ENCODE measurements at regions not wholly inside any gene's neighbourhood (a gene's known extent, or its start where the extent isn't known, plus 50 kb on each side); places are given as distances from the start of the nearest gene placed in this dataset.

- Histone ChIP-seq H3K27ac (no peak overlapping the region), H3K27me3 (replicated peaks) (no peaks in the 10 kb centered on the region), H3K4me3 (ENCODE audit: low read depth, low read length) (no peak overlapping the region), H3K36me3 (replicated peaks) (no peaks in the 10 kb centered on the region)
- in situ Hi-C loops (cut with HindIII; ENCODE audit: low pct_ligation_motif_present, low sequenced_read_pairs), result no loop called here
- DNase-seq, result no peak
- TF ChIP-seq CTCF (IDR thresholded peaks at IDR 0.05; ENCODE audit: low read depth, low read length, missing control alignments), result no peak
Measured at GRCh38 chr10:47094126-47094525, 182.9 kb downstream of the PTPN20 start.

GRCh38 chr10:47094636-47095035 lies 183.4 kb downstream of the PTPN20 start:
- no peak overlapping the region for H3K4me3 ChIP-seq (ENCODE audit: low read depth, low read length)
- in situ Hi-C loops (cut with HindIII; ENCODE audit: low pct_ligation_motif_present, low sequenced_read_pairs), result no loop called here
- H3K36me3 ChIP-seq (replicated peaks), result no peaks in the 10 kb centered on the region
- TF ChIP-seq CTCF (IDR thresholded peaks at IDR 0.05; ENCODE audit: low read depth, low read length, missing control alignments), result no peak
- no peaks in the 10 kb centered on the region for H3K27me3 ChIP-seq (replicated peaks)
- no peak overlapping the region for H3K27ac ChIP-seq
- DNase-seq, result no peak

DNA sequence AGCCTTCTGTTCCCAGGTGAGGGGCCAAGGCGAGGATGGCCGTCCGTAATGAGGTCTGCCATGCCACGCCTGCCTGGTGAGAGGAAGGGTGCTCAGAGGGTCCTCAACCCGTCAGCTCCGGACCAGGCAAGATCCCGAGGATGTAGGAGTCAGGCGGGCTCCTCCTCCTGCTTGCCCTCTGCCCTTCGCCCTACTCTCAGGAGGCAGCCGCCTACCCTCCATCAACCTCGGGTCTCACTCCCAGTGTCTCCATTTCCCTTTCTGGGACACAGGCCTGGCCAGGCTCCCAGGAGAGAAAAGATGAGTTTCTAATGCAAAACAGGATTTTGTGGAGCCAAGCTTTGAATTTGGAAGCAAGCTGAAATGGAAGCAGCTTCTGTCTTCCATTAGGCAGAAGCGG lies 184.0 kb downstream of the PTPN20 start:
- no peak overlapping the region for H3K27ac ChIP-seq
- in situ Hi-C loops (cut with HindIII; ENCODE audit: low pct_ligation_motif_present, low sequenced_read_pairs), result no loop called here
- no peaks in the 10 kb centered on the region for H3K36me3 ChIP-seq (replicated peaks)
- no peak for DNase-seq
- H3K27me3 ChIP-seq (replicated peaks), result no peaks in the 10 kb centered on the region
- H3K4me3 ChIP-seq (ENCODE audit: low read depth, low read length), result no peak overlapping the region
- no peak for TF ChIP-seq CTCF (IDR thresholded peaks at IDR 0.05; ENCODE audit: low read depth, low read length, missing control alignments)

DNA sequence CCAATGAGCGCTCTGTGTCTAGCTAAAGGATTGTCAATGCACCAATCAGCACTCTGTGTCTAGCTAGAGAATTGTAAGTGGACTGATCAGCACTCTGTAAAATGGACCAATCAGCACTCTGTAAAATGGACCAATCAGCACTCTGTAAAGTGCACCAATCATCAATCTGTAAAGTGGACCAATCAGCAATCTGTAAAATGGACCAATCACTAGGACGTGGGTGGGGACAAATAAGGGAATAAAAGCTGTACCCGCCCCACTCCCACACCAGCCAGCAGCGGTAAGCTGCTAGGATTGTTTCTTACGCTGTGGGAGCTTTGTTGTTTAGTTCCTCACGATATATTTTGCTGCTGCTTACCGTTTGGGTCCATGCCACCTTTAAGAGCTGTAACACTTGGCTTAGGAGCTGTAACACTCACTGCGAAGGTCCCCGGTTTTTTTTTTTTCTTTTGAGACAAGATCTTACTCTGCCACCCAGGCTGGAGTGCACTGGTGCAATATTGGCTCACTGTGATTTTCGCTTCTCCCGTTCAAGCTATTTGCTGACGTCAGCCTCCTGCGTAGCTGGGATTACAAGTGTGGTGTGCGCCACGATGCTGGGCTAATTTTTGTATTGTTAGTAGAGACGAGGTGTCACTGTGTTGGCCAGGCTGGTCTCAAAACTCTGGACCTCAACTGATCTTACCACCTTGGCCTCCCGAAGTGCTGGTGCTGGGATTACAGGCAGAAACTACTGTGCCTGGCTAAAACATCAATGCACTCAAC lies 184.8 kb downstream of the PTPN20 start:
- TF ChIP-seq CTCF (IDR thresholded peaks at IDR 0.05; ENCODE audit: low read depth, low read length, missing control alignments), result no peak
- Histone ChIP-seq H3K27me3 (replicated peaks) (no peaks in the 10 kb centered on the region), H3K4me3 (ENCODE audit: low read depth, low read length) (no peak overlapping the region), H3K36me3 (replicated peaks) (no peaks in the 10 kb centered on the region), H3K27ac (no peak overlapping the region)
- in situ Hi-C loops (cut with HindIII; ENCODE audit: low pct_ligation_motif_present, low sequenced_read_pairs), result no loop called here
- no peak for DNase-seq

DNA sequence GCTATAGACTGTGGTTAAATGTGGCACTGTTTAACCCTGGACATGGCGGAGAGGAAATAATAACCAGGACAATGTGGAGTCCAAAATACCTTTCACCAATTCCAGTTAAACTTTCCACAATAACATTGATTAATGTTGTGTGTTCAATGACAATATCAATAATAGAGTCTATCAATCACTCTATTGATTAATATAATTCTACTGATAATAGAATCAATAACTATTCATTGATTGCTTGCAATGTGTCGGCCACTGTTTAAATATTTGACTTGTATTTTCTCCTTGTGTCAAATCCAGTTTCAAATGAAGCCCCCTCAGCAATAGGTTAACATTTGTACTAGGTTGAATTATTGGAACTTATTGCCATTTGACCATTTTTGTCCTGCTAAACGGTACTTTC lies 187.0 kb downstream of the PTPN20 start:
- Histone ChIP-seq H3K36me3 (replicated peaks) (no peaks in the 10 kb centered on the region), H3K27me3 (replicated peaks) (no peaks in the 10 kb centered on the region), H3K4me3 (ENCODE audit: low read depth, low read length) (no peak overlapping the region), H3K27ac (no peak overlapping the region)
- DNase-seq, result no peak
- in situ Hi-C loops (cut with HindIII; ENCODE audit: low pct_ligation_motif_present, low sequenced_read_pairs), result no loop called here
- no peak for TF ChIP-seq CTCF (IDR thresholded peaks at IDR 0.05; ENCODE audit: low read depth, low read length, missing control alignments)

DNA sequence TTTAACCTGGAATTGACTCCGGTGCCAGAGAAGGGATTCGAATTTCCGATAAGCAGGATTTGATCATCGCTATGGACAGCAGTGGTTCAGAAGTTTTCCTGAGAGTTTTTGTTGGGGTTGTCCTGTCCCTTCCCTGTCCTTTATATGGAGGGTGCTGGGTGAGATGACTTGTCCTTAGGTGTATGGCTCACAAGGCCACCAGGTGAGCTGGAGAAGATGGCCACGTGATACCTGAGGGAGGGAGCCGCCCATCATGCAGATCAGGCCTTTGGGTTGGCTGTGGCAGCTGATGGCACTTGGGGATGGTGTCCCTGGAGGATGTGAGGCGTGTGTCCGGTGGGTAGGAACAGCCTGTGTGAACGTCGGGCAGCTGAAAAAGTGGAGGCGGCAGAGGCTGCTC lies 187.7 kb downstream of the PTPN20 start:
- H3K27ac ChIP-seq, result no peak overlapping the region
- DNase-seq, result no peak
- in situ Hi-C loops (cut with HindIII; ENCODE audit: low pct_ligation_motif_present, low sequenced_read_pairs), result no loop called here
- no peak overlapping the region for H3K4me3 ChIP-seq (ENCODE audit: low read depth, low read length)
- TF ChIP-seq CTCF (IDR thresholded peaks at IDR 0.05; ENCODE audit: low read depth, low read length, missing control alignments), result no peak
- no peaks in the 10 kb centered on the region for H3K36me3 ChIP-seq (replicated peaks)
- no peaks in the 10 kb centered on the region for H3K27me3 ChIP-seq (replicated peaks)

Data from brain microvascular endothelial cell (primary cell).